ENCODE measurements at regions not wholly inside any gene's neighbourhood (a gene's known extent, or its start where the extent isn't known, plus 50 kb on each side); places are given as distances from the start of the nearest gene placed in this dataset.

DNA sequence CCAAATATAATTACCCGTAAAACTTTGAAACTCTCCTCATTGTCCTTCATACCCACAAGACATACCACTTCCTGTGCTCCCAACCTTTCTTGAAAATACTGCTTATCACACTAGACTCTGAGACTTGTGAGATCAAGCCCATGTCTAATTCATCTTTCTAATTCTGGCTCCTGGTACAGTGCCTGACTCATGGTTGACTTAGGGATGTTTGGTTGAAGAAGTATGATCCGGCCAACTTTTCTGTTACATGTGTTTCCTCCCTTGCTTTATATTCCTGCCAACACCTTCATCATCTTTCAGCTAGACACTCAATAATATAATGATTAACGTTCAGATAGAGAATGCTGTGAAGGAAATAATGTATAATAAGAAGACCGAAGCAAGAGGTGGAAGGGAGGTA is 58.2 kb downstream of the MEX3B start:
- TF ChIP-seq POLR2A (IDR thresholded peaks at IDR 0.05; ENCODE audit: low read depth, low read length): no peak
- FAIRE-seq: no peak

DNA sequence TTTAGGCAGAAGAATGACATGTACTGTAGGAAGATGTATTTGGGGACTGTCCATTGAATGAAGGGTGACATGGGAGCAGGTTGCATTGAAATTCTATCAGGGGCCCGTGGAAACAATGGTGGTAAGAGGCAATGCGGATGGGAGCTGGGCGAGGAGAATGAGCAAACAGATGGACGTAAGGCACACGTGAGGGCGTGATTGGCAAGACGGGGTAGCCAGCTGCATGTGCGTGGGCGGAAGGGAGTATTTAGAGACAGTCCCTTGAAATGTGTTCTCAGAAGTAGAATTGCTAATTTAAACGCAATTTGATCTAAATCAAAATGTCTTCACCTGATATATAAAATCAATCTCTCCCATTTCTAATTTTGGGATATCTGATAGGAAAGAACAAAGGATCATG is 62.3 kb downstream of the MEX3B start:
- FAIRE-seq (no peak), DNase-seq (ENCODE audit: insufficient read length, low spot score) (no peak)
- TF ChIP-seq POLR2A (IDR thresholded peaks at IDR 0.05; ENCODE audit: low read depth, low read length): no peak

More for the DNA sequence above, 58.2 kb downstream of the MEX3B start:
- no peak for DNase-seq (ENCODE audit: insufficient read length, low spot score)

DNA sequence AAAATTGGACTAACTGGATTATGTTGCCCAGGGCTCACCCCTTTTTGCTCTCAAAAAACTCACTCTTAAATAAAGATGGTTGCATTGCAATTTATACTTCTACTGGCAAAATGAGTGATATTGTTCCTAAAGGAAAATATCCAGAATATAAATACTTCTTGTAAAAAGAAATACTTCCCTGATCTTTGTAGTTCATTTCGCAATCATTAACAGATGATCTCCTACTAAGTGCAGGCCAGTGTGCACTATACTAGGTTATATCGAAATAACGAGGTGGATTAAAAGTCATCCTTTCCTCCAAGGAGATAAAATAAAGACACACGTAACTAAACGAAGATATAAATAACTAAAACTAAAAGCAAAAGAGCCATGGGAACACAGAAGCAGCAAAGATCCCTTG is 63.0 kb downstream of the MEX3B start:
- DNase-seq (ENCODE audit: insufficient read length, low spot score): no peak
- no peak for FAIRE-seq
- TF ChIP-seq POLR2A (IDR thresholded peaks at IDR 0.05; ENCODE audit: low read depth, low read length): no peak

DNA sequence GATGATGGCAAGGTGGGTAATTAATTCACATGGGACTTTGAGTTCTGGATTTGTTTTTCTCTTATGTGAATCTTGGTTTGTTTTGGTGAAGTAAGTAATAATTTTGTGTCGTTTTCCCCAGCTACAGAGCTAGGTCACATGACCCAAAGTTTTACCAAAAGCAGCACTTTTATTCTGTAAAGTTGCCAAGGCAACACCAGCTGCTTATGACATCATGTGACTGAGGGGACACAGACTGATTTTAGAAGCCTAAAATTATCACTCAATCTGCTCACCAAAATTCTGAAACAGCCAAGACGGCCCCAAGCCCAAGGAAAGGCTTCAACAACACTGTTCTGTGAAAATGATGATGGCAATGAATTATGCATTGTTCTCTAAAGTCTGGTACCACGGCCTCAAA is 63.9 kb downstream of the MEX3B start:
- DNase-seq (ENCODE audit: insufficient read length, low spot score): no peak
- no peak for TF ChIP-seq POLR2A (IDR thresholded peaks at IDR 0.05; ENCODE audit: low read depth, low read length)
- FAIRE-seq: no peak

DNA sequence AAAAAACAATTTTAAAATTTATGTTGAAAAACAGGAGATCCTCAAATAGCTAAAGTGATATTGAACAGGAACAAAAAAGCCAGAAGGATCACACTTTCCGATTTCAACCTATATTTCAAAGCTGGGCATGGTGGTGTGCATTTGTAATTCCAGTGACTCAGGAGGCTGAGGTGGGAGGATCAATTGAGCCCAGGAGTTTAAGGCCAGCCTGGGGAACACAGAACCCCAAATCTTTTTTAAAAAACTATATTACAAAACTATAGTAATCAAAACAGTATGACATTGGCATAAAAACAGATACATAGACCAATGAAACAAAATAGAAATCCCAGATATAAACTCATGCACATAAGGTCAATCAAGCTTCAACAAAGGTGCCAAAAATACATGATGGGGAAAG is 68.4 kb downstream of the MEX3B start:
- no peak for FAIRE-seq

DNA sequence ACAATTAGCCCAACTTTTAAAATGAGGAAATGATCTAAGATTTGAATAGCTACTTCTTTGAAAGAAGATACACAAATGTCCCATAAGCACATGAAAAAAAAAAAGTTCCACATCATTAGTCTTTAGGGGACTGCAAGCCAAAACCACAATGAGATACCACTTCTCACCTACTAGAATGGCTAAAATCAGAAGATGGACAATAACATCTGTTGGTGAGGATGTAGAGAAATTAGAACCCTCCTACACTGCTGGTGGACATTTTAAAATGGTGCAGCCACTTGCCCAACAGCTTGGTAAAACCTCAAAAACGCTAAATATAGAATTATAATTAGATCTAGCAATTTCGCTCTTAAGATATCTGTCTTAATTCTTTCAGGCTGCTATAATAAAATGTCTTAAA is 77.1 kb downstream of the MEX3B start:
- no peak for FAIRE-seq
- TF ChIP-seq POLR2A (IDR thresholded peaks at IDR 0.05; ENCODE audit: low read depth, low read length): no peak
- no peak for DNase-seq (ENCODE audit: insufficient read length, low spot score)

More for the DNA sequence above, 68.4 kb downstream of the MEX3B start:
- TF ChIP-seq POLR2A (IDR thresholded peaks at IDR 0.05; ENCODE audit: low read depth, low read length): no peak
- no peak for DNase-seq (ENCODE audit: insufficient read length, low spot score)

DNA sequence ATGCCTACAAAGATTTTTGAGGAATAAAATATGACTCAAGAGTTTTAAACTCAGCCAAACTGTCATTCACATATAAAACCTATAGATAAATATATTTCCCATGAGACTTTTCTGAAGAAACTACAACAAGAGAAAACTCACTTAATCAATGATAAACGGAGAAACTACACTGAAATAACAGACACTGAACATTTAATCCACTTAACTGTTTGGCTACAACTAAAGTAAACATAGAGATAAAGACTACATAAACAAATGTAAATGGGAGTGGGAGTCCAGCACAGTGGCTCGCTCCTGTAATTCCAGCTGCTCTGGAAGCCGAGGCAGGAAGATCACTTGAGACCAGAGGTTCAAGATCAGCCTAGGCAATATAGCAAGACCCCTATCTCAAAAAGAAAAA is 79.2 kb downstream of the MEX3B start:
- no peak for FAIRE-seq
- DNase-seq (ENCODE audit: insufficient read length, low spot score): no peak
- no peak for TF ChIP-seq POLR2A (IDR thresholded peaks at IDR 0.05; ENCODE audit: low read depth, low read length)

DNA sequence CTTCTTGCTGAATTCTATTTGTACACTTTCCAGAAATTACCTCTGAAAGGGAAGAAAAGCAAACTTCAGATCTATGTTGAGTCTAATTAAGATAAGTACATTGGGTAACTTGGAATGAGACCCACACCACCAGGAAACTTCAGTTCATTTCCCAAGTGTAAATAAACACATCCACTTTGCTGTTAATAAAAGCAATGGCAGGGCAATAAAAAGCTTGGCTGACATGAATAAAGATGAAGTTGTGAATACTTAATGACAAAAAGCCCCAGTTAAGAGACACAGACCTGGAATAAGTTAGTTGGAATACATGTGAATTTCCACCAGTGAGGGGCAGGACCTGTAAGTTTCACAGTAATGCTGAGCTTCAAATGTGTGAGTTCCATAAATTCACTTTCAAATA is 83.3 kb downstream of the MEX3B start:
- FAIRE-seq (no peak), DNase-seq (ENCODE audit: insufficient read length, low spot score) (no peak)
- no peak for TF ChIP-seq POLR2A (IDR thresholded peaks at IDR 0.05; ENCODE audit: low read depth, low read length)

DNA sequence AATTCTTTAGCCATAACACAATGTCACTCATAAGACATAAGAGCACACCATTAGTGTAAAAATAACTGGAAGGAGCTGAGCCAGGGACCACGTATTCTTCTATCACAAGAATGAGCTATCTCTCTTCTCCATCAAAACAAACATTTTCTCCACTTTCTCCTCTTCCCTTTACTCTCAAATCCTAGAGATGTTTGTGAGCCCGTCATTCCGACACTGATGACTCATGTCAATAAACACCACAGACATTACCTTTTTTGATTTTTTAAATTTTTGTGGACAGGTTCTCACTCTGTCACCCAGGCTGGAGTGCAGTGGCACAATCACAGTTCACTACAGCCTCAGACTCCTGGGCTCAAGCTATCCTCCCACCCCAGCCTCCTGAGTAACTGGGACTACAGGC is 86.6 kb downstream of the MEX3B start:
- no peak for FAIRE-seq
- no peak for TF ChIP-seq POLR2A (IDR thresholded peaks at IDR 0.05; ENCODE audit: low read depth, low read length)
- DNase-seq (ENCODE audit: insufficient read length, low spot score): no peak

DNA sequence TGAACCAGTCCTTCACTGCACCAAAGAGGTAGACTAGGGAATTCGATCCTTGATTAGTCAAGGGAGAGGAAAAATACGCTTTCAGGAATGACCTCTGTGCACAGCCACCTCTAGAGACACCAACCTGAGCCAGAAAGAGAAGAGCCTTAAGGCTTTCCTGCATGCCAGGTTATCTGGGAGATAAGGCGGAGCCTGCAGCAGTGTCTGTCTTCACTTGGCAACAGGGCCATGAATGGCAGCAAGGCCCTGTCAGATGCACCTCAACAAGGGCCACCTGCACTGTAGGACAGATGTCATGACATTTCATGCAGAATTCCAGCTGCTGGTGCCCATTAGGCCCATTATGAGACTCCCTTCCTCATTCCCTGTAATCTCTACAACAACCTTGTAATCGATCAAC is 88.1 kb downstream of the MEX3B start:
- no peak for TF ChIP-seq POLR2A (IDR thresholded peaks at IDR 0.05; ENCODE audit: low read depth, low read length)
- FAIRE-seq: no peak

DNA sequence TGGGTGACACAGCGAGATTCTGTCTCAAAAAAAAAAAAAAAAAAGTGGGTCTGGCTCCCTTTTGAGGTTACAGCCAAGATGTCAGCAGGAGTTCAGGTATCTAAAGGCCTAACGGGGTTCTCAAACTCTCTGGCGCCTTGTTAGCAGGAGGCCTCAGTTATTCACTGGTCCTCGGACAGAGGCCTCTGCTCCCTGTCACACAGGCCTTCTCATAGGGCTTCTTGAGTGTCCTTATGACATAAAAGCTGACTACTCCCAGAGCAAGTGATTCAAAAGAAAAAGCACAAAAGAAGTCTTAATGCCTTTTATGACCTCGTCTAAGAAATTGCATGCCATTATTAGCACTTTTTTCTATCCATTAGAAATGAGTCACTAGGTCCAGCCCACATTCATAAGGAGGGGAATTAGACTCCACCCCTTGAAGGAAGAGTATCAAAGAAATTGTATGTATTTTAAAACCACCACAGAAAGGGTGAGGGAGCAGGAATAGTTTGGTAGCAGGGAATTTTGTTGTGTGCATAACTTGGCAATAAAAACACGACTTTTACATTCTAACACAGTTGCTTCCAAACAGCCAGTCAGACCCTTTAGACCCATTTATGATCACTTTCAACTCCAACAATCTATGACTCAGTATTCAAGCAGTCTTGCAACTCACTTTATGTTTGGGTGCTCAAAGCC is 90.3 kb downstream of the MEX3B start:
- TF ChIP-seq POLR2A (IDR thresholded peaks at IDR 0.05; ENCODE audit: low read depth, low read length): no peak
- FAIRE-seq (no peak), DNase-seq (ENCODE audit: insufficient read length, low spot score) (no peak)

More for the DNA sequence above, 88.1 kb downstream of the MEX3B start:
- DNase-seq (ENCODE audit: insufficient read length, low spot score): no peak

DNA sequence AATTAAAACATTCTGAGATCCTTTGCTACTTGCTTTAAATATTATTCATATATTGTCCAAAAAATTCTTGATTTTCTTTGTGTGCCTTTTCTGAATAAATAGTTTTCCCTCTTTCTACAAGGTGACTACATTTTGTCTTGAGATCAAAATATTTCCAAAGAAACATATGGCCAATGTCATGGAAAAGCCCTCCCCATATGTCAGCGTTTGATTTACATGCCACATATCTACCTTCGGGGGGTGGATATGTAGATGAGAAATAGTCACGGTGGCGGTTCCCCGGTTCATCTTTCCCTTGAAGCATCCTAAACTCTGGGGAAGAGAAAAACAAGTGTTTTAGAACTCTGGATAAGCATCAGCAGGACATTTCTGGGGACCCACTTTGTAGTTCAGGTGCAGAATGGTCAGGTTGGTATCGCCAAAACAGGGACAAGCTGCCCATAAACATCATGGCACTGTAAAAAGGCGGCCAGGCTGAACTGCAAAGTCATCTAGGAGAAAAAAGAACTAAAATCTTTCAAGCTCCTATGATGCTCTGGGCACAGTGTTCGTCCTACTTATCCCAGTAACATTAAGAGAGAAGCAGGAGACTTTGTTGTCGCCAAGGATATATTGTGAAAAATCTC is 91.5 kb downstream of the MEX3B start:
- DNase-seq (ENCODE audit: insufficient read length, low spot score): no peak
- FAIRE-seq: no peak
- TF ChIP-seq POLR2A (IDR thresholded peaks at IDR 0.05; ENCODE audit: low read depth, low read length): no peak

DNA sequence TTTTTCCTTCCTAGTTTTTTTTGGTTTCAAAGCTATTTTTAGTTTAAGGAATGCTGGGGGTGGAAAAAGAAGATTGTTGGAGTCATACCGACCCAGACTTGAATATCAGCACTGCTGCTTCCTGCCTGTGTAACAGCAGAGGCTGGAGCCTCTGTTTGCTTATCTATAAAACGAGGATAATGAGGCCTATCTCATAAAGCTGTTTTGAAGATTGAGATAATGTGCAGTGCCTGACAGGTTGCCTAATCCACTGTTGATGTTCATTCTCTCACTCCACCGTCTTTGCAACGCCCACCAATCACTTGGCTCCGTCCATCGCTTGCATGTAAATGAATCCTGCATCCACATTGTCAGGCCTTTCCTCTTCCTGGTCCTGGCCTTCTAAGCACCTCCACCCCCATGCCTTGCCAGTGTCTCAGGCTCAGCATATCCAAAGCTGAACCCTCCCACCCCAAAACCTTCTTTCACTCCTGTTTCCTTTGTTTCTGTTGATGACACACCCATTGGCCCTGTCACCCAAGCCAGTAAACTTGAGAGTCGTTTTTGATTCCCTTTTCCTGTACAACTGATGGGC is 94.9 kb downstream of the MEX3B start:
- no peak for DNase-seq (ENCODE audit: insufficient read length, low spot score)
- no peak for TF ChIP-seq POLR2A (IDR thresholded peaks at IDR 0.05; ENCODE audit: low read depth, low read length)
- no peak for FAIRE-seq

DNA sequence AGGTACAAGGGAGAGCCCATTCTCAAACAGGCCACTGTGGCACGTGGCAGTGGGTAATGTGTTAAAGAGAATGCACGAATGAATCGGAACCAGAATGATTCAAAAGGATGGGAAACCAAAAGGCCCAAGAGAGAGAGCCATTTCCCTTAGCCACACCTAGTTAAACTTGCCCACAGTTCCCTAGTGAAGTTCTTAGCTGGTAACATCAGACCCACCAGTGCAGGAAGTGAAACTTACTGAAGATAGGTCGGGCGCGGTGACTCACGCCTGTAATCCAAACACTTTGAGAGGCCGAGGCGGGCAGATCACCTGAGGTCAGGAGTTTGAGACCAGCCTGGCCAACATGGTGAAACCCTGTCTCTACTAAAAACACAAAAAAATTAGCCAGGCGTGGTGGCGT is 97.1 kb downstream of the MEX3B start:
- FAIRE-seq (no peak), DNase-seq (ENCODE audit: insufficient read length, low spot score) (no peak)
- TF ChIP-seq POLR2A (IDR thresholded peaks at IDR 0.05; ENCODE audit: low read depth, low read length): no peak

DNA sequence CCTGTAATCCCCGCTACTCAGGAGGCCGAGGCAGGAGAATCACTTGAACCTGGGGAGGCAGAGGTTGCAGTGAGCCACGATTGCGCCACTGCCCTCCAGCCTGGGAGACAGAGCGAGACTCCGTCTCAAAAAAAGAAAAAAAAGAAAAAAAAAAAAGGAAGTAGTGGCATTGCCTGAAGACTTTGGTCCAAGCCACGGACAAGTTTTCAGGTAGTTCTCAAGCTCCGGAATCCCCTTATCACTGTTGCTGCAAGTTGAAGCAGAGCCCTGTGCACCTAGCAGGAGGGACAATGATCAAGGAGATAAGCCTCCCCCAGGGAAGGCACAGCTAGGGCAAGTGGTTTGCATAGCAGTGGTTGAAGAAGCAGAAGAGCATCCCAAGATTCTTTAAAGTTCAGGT is 97.6 kb downstream of the MEX3B start:
- FAIRE-seq: no peak
- TF ChIP-seq POLR2A (IDR thresholded peaks at IDR 0.05; ENCODE audit: low read depth, low read length): no peak
- DNase-seq (ENCODE audit: insufficient read length, low spot score): no peak
